ENCODE measurements at regions not wholly inside any gene's neighbourhood (a gene's known extent, or its start where the extent isn't known, plus 50 kb on each side); places are given as distances from the start of the nearest gene placed in this dataset.

- TF ChIP-seq POLR2A (IDR thresholded peaks at IDR 0.05) (no peak), CTCF (IDR thresholded peaks at IDR 0.05) (no peak), POLR2AphosphoS5 (IDR thresholded peaks at IDR 0.05) (no peak)
Observed at GRCh38 chr20:24328901-24329300, 140.5 kb upstream of the SYNDIG1 start.

Measured in prostate gland (tissue), 2 donors.